ENCODE measurements at regions not wholly inside any gene's neighbourhood (a gene's known extent, or its start where the extent isn't known, plus 50 kb on each side); places are given as distances from the start of the nearest gene placed in this dataset.

DNA sequence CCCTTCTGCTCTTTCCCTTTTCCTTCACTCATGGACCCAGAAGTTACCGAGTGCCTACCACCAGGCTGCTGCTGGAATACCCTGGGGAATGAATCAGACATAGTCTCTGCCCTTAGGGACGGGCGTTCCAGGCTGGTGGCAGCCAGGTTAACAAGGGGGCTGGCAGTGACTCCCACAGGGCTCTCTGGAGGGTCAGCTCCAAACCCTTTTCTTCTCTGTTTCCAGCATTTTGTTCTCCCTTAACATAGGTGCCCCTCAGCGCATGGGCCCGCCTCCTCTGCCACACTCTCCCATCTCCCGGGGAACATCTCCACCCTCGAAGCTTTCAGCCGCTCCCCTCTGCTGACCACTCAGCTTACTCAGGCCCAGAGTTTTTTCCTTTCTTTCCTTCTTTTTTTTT lies 62.9 kb upstream of the LRP8 start:
- Histone ChIP-seq H3K36me3 (ENCODE audit: control insufficient read depth, insufficient read depth, low read length) (no peaks in the 10 kb centered on the region), H3K4me3 (ENCODE audit: extremely low read depth, insufficient read depth, low read length, poor library complexity, severe bottlenecking) (no peak overlapping the region), H3K27ac (ENCODE audit: low read depth, low read length, severe bottlenecking) (no peak overlapping the region), H3K4me1 (ENCODE audit: control insufficient read depth, insufficient read depth, low read length, poor library complexity, severe bottlenecking) (peaks cover 3% of the 10 kb centered on the region), H3K9me3 (ENCODE audit: control insufficient read depth, low read length) (no peaks in the 10 kb centered on the region)
- 86 to 91% methylated on average over 6 to 8 of the region's 8 CpGs for WGBS, 2 experiments (ENCODE audit: insufficient coverage in 2 of 2)

- WGBS, 2 experiments (ENCODE audit: insufficient coverage in 2 of 2), result 100% methylated on average over 1 of the region's 2 CpGs
- Histone ChIP-seq H3K27ac (ENCODE audit: low read depth, low read length, severe bottlenecking) (no peak overlapping the region), H3K4me1 (ENCODE audit: control insufficient read depth, insufficient read depth, low read length, poor library complexity, severe bottlenecking) (peaks cover 3% of the 10 kb centered on the region), H3K36me3 (ENCODE audit: control insufficient read depth, insufficient read depth, low read length) (no peaks in the 10 kb centered on the region), H3K4me3 (ENCODE audit: extremely low read depth, insufficient read depth, low read length, poor library complexity, severe bottlenecking) (no peak overlapping the region), H3K9me3 (ENCODE audit: control insufficient read depth, low read length) (no peaks in the 10 kb centered on the region)
These were observed 63.4 kb upstream of the LRP8 start for GRCh38 chr1:53391296-53391695.

GRCh38 chr1:53391982-53392381 lies 64.1 kb upstream of the LRP8 start:
- H3K27ac ChIP-seq (ENCODE audit: low read depth, low read length, severe bottlenecking), result no peak overlapping the region
- peaks cover 3% of the 10 kb centered on the region for H3K4me1 ChIP-seq (ENCODE audit: control insufficient read depth, insufficient read depth, low read length, poor library complexity, severe bottlenecking)
- H3K4me3 ChIP-seq (ENCODE audit: extremely low read depth, insufficient read depth, low read length, poor library complexity, severe bottlenecking), result no peak overlapping the region
- no peaks in the 10 kb centered on the region for H3K36me3 ChIP-seq (ENCODE audit: control insufficient read depth, insufficient read depth, low read length)
- H3K9me3 ChIP-seq (ENCODE audit: control insufficient read depth, low read length), result no peaks in the 10 kb centered on the region

GRCh38 chr1:53392460-53392859 lies 64.6 kb upstream of the LRP8 start:
- H3K4me1 ChIP-seq (ENCODE audit: control insufficient read depth, insufficient read depth, low read length, poor library complexity, severe bottlenecking), result peaks cover 3% of the 10 kb centered on the region
- no peak overlapping the region for H3K27ac ChIP-seq (ENCODE audit: low read depth, low read length, severe bottlenecking)
- 88 to 99% methylated on average over 8 to 12 of the region's 13 CpGs for WGBS, 2 experiments (ENCODE audit: insufficient coverage in 2 of 2)
- H3K36me3 ChIP-seq (ENCODE audit: control insufficient read depth, insufficient read depth, low read length), result no peaks in the 10 kb centered on the region
- H3K9me3 ChIP-seq (ENCODE audit: control insufficient read depth, low read length), result no peaks in the 10 kb centered on the region
- no peak overlapping the region for H3K4me3 ChIP-seq (ENCODE audit: extremely low read depth, insufficient read depth, low read length, poor library complexity, severe bottlenecking)

DNA sequence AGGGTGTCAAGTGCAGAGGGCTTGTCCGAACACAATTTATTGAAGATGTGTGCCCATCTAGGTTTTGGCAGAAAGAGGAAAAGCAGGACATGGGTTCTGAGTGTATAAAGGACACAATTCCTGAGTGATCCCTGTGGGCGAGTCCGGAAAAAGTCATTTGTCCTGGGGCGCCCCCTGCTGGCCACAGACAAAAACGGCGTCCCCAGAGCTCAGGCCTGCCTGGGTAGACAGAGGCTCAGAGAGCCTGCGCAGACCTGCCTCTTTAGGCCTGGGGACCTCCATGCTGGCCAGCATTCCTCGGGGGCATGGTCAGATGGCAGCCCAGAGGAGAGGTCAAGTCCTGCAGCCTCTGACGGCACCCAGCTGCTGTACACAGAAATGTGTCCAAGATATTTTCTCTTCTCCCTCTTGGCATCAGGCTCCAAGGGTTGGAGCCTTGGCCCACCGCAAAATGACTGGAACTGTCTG lies 65.5 kb upstream of the LRP8 start:
- Histone ChIP-seq H3K4me1 (ENCODE audit: control insufficient read depth, insufficient read depth, low read length, poor library complexity, severe bottlenecking) (peaks cover 9% of the 10 kb centered on the region), H3K4me3 (ENCODE audit: extremely low read depth, insufficient read depth, low read length, poor library complexity, severe bottlenecking) (no peak overlapping the region), H3K27ac (ENCODE audit: low read depth, low read length, severe bottlenecking) (no peak overlapping the region), H3K36me3 (ENCODE audit: control insufficient read depth, insufficient read depth, low read length) (no peaks in the 10 kb centered on the region), H3K9me3 (ENCODE audit: control insufficient read depth, low read length) (no peaks in the 10 kb centered on the region)
- 8 to 22% methylated on average over 4 to 9 of the region's 10 CpGs for WGBS, 2 experiments (ENCODE audit: insufficient coverage in 2 of 2)

DNA sequence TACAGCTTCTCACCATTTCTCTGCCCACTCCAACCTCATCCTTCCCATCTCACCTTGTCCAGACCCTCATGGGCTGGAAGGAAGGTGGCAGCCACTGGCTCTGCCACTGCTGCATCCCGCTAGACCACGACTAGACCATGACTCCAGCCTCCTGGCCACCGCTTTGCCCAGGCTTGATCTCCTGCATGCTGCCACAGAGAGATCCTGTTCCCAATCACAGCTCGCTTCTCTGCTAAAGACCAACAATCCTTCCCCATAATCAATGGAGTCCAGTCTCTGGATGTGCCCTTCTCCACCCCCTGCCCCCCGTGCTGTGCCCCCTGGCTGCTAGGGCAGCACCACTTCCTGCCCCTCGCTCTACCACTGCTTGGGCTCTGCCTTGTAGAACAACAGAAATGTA lies 64.9 kb upstream of the DMRTB1 start:
- H3K36me3 ChIP-seq (ENCODE audit: control insufficient read depth, insufficient read depth, low read length), result no peaks in the 10 kb centered on the region
- no peak overlapping the region for H3K27ac ChIP-seq (ENCODE audit: low read depth, low read length, severe bottlenecking)
- H3K4me3 ChIP-seq (ENCODE audit: extremely low read depth, insufficient read depth, low read length, poor library complexity, severe bottlenecking), result no peak overlapping the region
- H3K4me1 ChIP-seq (ENCODE audit: control insufficient read depth, insufficient read depth, low read length, poor library complexity, severe bottlenecking), result peaks cover 12% of the 10 kb centered on the region
- H3K9me3 ChIP-seq (ENCODE audit: control insufficient read depth, low read length), result no peaks in the 10 kb centered on the region
- WGBS, 2 experiments (ENCODE audit: insufficient coverage in 2 of 2), result 94 to 100% methylated on average over 1 to 4 of the region's 6 CpGs

DNA sequence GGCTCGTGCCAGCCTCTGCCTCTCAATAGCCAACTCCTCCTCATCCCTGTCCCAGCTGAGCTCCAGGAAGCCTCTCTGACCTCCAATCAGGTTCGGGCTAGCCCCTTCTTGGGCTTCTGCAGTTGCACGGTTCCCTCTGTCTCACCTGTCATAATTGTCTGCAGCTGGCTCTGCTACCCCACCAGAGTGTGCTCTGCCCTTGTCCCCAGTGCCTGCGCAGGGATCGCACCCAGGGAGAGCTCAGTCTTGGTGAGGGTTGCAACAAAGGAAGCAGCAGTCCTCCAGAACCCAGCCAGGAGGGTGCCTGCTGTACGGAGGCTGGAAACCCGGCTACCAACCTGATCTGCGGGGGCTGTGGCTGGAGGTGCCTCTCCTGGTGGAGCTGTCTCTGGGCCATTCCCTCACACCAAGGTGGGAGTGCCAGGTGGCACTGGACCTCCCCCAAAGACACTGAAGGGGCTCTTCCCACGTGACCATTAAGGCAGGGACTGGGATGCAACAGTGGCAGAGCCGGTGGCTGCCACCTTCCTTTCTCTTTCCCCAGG lies 63.5 kb upstream of the DMRTB1 start:
- H3K27ac ChIP-seq (ENCODE audit: low read depth, low read length, severe bottlenecking), result no peak overlapping the region
- H3K36me3 ChIP-seq (ENCODE audit: control insufficient read depth, insufficient read depth, low read length), result no peaks in the 10 kb centered on the region
- no peak overlapping the region for H3K4me3 ChIP-seq (ENCODE audit: extremely low read depth, insufficient read depth, low read length, poor library complexity, severe bottlenecking)
- 83 to 93% methylated on average over 8 to 9 of the region's 10 CpGs for WGBS, 2 experiments (ENCODE audit: insufficient coverage in 2 of 2)
- H3K9me3 ChIP-seq (ENCODE audit: control insufficient read depth, low read length), result no peaks in the 10 kb centered on the region
- peaks cover 12% of the 10 kb centered on the region for H3K4me1 ChIP-seq (ENCODE audit: control insufficient read depth, insufficient read depth, low read length, poor library complexity, severe bottlenecking)

DNA sequence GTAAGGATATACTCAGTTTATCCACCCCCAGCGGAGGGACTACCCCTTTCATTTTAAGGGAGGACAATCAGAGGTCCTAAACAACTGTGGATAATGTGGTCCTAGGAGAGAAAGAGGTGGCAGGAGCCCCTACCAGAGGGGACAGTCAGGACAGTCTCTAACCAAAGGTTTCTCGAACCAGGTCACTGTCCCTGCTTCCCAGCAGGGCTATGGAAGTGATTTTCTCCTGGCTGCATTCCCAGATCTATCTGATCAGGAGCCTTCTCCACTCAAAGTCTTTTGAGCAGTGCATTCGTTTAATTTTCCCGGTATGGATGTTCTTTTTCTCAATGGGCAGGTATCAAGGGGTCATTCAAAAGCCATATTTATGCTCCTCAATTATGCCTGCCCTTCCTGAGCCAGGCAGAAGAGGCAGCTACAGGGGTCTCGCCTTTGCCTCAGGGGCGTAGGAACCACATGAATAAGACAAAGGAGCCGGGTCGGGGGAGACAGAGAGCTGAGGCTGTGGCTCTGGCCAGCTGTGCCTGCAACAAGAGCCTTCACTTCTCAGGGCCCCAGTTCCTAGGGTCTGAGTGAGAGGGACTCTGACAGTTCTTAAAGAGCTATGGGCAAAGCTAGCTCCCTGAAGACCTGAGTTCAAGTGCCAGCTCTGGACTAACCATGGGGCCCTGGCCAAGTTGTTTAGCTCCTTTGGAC lies 62.5 kb upstream of the DMRTB1 start:
- WGBS, 2 experiments (ENCODE audit: insufficient coverage in 2 of 2), result 74 to 76% methylated on average over 7 of the region's 8 CpGs
- Histone ChIP-seq H3K36me3 (ENCODE audit: control insufficient read depth, insufficient read depth, low read length) (no peaks in the 10 kb centered on the region), H3K4me1 (ENCODE audit: control insufficient read depth, insufficient read depth, low read length, poor library complexity, severe bottlenecking) (peaks cover 12% of the 10 kb centered on the region), H3K4me3 (ENCODE audit: extremely low read depth, insufficient read depth, low read length, poor library complexity, severe bottlenecking) (no peak overlapping the region), H3K9me3 (ENCODE audit: control insufficient read depth, low read length) (no peaks in the 10 kb centered on the region), H3K27ac (ENCODE audit: low read depth, low read length, severe bottlenecking) (no peak overlapping the region)

GRCh38 chr1:53398091-53398490 lies 61.1 kb upstream of the DMRTB1 start:
- no peak overlapping the region for H3K27ac ChIP-seq (ENCODE audit: low read depth, low read length, severe bottlenecking)
- H3K36me3 ChIP-seq (ENCODE audit: control insufficient read depth, insufficient read depth, low read length), result no peaks in the 10 kb centered on the region
- WGBS, 2 experiments (ENCODE audit: insufficient coverage in 2 of 2), result 43% methylated on average over 3 of the region's 4 CpGs; no CpG with 5 or more reads in 1 of the 2 experiments
- H3K4me3 ChIP-seq (ENCODE audit: extremely low read depth, insufficient read depth, low read length, poor library complexity, severe bottlenecking), result no peak overlapping the region
- no peaks in the 10 kb centered on the region for H3K9me3 ChIP-seq (ENCODE audit: control insufficient read depth, low read length)
- peaks cover 12% of the 10 kb centered on the region for H3K4me1 ChIP-seq (ENCODE audit: control insufficient read depth, insufficient read depth, low read length, poor library complexity, severe bottlenecking)

GRCh38 chr1:53398576-53399365 lies 60.4 kb upstream of the DMRTB1 start:
- H3K4me1 ChIP-seq (ENCODE audit: control insufficient read depth, insufficient read depth, low read length, poor library complexity, severe bottlenecking), result peaks cover 9% of the 10 kb centered on the region
- H3K27ac ChIP-seq (ENCODE audit: low read depth, low read length, severe bottlenecking), result no peak overlapping the region
- WGBS, 2 experiments (ENCODE audit: insufficient coverage in 2 of 2), result 92% methylated on average over 17 of the region's 20 CpGs
- H3K9me3 ChIP-seq (ENCODE audit: control insufficient read depth, low read length), result no peaks in the 10 kb centered on the region
- H3K36me3 ChIP-seq (ENCODE audit: control insufficient read depth, insufficient read depth, low read length), result no peaks in the 10 kb centered on the region
- H3K4me3 ChIP-seq (ENCODE audit: extremely low read depth, insufficient read depth, low read length, poor library complexity, severe bottlenecking), result no peak overlapping the region

Data from mesodermal cell (in vitro differentiated cells).